Anterior cingulate cortex (tissue), 58 donors: ENCODE measurements at regions not wholly inside any gene's neighbourhood (a gene's known extent, or its start where the extent isn't known, plus 50 kb on each side); places are given as distances from the start of the nearest gene placed in this dataset.

Experiments
- DNase-seq, 58 donors: peaks; one replicate each; lab custom pipeline; 2025; lab: John Stamatoyannopoulos, UW

- DNase-seq = no peak
These were observed 76.2 kb upstream of the HDAC4 start for GRCh38 chr2:239476757-239477585.

DNA sequence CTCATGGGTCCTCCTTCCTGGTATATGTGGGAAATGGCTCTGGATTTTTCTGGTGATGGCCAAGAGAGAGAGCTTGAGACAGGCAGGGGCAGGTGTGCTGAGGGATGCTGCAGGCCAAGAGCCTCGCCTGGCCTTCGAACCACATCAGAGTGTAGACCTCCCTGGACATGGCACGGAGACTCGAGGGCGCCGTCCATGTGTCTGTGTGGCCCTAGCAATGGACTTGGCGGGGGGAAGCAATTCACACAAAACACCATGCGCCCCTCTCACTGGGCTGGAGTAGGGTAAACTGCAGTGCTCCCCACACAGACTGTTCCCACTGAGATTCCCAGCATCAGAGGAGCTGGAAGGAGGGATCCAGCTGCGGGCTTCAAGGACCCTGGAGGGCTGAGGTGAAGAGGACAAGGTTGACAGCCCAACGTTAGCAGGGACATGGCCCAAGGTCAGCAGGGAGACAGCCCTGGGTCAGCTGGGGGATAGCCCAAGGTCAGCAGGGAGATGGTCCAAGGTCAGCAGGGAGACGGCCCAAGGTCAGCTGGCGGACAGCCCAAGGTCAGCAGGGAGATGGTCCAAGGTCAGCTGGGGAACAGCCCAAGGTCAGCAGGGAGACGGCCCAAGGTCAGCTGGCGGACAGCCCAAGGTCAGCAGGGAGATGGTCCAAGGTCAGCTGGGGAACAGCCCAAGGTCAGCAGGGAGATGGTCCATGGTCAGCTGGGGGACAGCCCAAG lies 75.4 kb upstream of the HDAC4 start:
- no peak for DNase-seq

DNA sequence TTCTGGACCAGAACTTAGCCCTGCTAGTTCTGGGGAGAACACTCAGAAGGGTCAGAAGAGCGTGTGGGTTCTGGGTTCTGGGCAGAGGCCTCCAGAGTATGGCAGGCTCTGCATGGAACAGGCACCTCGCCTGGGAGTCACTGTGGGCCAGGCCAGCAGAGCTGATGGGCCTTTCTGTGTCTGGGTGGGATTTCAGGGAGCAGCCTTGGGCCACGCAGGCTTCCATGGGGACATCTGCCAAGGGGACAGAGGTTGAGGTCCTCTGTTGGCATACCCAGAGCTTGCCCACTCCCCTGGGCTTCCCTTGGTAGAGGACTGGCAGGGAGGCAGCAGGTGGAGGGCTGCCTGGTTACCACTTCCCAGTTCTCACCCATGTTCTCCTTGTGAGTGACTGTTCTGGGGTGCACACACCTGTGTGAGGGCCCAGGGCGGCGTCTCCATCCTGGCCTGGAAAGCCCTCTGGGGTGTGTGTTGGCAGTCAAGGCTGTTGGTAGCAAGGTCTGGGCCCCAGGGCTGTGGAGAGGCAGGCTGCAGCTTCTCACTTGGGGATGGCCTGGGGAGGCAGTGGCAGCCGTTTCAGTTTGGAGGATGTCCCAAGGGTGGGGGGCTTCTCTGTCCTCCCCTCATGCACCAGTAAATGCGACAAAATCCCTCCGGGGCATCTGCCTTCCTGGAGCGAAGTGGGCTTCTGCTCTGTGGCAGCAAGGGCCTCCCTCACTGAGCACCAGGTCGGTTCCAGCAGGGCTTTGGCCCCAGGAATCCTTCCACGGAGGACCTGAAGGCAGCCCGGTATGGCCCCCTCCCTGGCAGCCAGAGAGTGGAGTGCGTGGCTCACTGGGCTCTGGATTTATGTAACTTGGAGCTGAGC lies 74.6 kb upstream of the HDAC4 start:
- DNase-seq = no peak

DNA sequence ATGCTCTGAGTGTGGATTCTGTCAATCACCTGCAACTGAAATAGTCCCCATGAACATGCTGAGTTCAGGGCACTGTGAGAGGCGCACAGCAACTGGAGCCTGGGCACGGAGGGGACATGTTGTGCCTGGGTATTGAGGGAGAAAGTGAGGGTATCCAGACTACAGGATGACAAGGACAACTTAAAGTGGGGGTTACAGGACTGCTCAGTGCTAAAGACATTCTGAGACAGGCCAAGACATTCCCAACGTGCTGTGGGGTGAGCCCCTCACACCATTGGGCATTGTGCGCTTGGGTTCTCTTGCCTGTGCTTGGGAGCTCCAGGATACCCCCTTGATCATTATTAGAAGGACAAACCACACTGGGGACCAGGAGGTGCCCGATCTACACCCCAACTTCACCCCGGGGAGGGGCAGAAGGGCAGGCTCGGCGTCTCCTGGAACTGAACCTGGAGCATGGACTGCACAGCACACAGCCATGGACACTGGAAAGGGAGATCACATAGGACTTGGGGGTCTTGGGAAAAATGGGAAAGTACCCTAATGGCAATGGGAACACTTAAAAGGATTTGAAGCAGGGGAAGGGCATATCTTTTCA lies 72.5 kb upstream of the HDAC4 start:
- DNase-seq = no peak

DNA sequence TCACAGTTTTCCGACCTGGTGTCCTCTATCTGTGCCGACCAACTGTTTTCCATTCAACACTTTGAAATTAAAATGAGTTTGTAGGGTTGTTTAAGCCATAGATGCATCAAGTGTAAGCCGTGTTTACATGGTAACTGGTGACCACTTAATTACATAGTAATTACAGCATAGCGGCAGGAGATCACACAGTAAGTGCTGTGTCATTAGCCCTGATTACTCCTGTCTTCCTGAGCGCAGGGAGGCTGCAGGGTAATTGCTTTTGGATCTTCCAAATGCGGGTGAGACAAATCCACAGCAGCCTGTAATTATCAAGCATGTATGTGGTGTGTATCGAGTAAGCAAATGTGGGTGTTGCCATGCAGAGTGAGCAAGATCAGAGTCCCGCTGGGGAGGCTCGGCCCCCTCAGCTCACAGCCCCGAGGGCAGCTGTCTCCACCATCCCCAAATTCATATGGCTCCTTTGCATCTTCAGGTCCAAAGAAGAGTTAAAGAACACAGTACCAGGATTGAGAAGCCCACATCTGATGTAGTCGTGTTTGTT lies 71.5 kb upstream of the HDAC4 start:
- DNase-seq = no peak

DNA sequence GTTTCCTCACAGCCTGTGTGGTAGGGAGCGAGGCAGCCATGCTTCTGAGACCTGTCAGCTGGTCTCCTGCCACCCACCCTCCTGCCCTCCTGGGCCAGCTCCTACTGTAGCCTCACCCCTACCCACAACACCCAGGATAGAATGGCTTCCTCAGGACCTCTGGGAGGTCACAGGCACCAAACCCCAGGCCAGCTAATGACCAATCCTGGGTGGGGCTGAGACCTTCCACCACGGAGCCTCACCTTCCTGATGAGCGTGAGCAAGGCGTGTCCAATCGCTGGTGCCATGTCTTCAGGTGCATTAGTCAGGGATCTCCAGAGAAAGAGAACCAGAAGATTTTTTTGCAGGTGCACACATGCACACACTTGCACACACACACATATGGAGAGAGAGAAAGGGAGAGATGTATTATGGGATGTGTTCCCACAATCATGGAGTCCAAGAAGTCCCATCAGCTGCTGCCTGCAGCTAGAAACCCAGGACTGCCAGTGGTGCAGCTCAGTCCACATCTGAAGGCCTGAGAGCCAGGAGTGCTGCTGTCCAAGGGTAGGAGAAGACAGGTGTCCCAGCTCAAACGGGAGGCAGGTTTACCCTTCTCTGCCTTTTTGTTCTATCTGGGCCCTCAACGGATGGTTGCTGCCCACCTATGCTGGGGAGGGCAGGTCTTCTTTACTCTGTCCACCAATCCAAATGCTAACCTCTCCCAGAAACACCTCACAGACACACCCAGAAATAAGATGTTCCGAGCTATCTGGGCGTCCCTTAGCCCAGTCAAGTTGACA lies 70.4 kb upstream of the HDAC4 start:
- DNase-seq = no peak

DNA sequence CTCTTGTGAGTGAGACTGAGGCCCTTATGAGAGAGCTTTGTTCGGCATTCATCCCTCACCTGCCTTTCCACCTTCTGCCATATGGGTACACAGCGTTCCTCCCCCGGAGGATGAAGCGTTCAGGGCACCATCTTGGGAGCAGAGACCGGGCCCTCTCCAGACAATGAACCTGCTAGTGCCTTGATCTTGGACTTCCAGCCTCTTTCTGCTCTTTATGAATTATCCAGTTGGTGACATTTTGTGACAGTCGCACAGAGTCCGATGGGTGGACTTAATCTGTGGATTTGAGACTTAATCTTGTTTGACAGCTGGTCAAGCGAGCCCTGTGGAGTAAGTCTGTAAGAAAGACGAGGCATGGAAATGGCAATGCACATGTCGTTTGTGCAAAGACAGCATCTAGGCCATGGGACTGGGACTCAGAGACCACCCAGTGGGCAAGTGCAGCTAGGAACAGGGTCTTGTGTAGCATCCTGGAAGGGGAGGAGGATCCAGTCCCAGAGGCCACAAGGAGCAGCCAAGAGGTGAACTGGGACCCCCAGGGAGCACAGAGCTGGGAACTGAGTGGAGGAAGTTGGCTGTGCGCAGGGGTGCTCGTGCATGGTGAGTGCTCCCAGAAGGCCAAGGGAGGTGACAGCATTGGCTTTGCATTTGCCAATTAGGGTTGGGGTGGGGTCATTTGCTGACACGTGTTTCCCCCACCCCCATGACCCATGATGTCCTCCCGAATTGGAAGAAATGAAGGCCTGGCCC lies 69.5 kb upstream of the HDAC4 start:
- DNase-seq = no peak

DNA sequence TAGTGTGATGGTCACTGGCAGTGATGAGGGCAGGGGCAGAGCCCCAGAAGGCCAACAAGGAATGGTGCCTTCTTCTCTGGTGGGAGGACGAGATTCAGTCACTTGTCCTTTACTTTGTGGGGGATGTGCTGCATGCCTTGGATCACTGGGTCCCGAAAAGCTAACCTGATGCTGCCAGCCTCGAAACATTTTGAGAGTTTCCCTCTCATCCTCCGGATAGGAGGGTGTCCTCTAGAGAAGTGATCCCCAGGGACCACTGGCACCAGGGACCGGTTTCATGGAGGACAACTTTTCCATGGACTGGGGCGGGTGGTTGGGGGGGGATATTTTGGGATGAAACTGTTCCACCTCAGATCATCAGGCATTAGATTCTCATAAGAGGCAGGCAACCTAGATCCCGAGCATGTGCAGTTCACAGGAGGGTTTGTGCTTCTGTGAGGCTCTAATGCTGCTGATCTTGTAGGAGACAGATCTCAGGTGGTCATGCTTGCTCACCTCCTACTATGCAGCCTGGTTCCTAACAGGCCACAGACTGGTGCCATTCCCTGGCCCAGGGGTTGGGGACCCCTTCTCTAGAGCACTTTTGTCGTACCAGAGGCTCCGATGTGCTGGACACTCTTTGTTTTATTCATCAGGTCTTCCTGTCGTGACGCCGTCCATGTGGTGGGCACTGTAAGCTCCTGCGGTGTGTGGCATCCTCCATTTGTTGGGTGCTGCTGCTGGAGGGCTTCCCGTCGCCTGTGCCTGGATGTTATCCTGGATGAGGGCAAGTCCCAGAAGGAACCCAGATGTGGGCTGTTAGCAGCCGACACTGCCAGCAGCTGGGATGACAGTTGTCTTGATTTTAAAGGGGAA lies 68.5 kb upstream of the HDAC4 start:
- no peak for DNase-seq

DNA sequence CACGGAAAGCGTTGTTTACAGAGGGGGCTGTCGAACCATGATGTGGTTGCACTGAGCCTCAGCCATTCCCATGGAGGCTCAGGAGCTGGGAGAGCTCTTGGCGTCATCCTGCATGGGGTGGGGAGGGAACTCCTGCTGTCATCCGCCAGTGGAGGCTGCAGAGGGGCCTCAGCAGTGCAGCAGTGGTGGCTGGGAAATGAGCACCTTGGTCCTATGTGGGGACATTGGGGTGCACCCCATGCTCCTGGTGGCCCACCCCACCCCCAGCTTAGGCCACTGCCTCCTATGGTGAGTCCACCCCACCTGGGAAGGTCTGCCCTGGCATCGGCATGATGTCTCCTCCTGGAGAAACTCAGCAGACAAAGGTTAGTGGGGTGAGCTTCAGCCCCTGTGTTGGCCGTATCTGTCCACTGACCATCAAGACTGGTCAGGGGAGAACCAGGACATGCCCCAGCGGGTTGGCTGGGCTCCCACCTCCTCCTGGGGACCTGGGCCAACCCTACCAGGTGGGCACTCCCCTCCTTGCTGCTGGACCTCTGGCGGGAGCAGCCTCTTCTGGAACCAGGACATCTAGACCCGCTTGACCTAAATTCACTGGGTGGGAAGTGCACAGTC lies 67.8 kb upstream of the HDAC4 start:
- DNase-seq = no peak

DNA sequence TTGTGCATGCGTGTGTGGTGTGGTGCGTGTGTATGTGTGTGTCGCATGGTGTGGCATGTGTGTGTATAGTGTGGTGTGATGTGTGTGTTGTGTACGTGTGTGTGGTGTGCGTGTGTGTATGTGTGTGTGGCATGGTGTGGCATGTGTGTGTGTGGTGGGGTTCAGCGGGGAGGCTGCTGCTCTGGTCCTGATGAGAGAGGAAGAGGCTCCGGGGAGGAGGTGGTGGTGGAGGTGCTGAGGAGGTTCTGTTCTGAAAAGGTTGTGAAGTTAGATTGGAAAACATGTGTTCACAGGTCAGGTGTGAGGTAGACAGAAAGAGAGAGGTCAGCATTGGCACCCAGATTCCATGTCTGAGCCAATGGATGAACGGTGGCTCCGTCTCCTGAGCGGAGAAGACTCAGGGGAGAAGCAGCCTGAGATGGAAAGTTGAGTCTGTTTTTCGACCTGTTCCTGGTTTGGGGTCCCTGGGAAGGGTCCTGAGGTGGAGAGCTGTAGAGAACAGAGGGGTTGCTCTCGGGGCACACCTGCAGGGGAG lies 67.2 kb upstream of the HDAC4 start:
- no peak for DNase-seq

DNA sequence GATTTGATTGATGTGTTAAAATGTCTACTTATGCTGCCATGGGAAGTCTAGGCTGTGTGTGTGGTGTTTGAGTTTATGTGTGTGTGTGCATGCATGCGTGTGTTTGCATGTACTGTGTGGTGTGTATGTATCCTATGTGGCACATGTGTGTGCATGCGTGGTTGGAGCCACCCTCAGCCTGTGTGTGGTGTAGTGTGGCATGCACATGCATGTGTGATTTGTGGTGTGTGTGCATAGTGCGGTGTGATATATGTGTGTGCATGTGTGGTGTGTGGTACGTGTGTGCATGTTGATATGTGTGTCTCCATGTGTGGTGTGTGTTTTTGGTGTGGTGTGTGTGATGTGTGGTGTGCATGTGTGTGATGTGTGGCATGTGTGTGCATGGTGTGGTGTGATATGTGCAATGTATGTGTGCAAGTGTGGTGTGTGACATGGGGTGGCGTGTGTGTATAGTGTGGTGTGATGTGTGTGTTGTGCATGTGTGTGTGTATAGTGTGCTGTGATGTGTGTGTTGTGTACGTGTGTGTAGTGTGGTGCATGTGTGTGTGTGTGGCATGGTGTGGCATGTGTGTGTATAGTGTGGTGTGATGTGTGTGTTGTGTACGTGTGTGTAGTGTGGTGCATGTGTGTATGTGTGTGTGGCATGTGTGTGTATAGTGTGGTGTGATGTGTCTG lies 66.6 kb upstream of the HDAC4 start:
- no peak for DNase-seq

DNA sequence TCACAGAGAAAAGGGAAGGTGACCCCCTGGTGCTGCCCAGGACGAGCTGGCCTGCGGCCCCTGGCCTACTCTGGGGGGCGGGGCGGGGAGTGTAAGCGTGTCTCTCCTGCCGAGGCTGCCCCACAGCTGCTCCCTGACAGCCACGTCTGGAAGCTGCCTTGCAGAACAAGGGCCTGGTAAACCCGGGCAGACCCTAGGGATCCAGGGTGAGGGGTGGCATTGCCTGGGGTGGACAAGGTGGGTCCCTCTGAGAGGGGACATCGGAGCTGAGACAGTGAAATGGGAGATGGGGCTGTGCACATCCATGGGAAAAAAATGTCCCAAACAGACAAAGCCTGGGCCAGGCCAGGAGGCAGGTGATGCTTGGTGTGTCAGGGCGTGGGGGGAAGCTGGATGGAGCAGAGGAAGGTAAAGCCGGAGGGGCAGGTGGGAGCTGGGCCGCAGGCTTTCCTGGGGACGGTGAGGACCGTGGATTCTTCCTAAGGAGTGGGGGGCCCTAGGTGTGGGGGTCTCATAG lies 66.0 kb upstream of the HDAC4 start:
- no peak for DNase-seq

DNA sequence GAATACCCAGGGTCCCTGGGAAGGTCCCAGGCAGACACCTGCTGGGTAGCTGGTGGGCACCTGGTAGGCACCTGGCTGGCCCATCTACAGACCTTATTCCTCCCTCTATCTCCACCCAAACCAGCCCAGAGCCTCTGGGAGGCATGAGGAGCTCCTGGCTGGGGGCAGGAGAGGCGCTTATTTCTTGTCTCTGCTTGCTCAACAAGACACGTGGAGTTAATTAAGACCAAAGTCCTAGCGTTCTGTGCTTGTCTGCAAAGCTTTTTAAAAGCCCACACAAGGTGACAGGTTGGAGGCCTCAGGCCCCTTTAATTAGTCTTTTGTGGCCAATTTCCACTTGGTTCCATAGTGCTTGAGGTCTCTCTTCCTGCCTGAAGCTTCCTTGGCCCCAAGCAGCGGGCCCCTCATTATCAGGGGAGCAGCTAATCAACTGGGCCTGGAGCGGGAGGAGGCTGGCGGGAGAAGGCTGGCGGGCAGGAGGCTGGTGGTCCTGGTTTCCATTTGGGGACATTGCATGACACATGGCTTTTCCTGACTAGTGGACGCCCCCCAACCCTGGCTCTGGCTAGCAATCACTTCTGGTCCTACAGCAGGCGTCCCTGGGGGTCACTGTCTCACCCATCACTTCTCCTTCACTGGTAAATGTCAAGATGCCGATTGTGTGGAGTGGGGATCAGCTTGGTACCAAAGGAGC lies 65.4 kb upstream of the HDAC4 start:
- DNase-seq = no peak

GRCh38 chr2:239465017-239466001 lies 64.5 kb upstream of the HDAC4 start:
- DNase-seq = peak in 46 of 58 donors; percentile 15 to 90 (median 61)
